ENCODE measurements at regions not wholly inside any gene's neighbourhood (a gene's known extent, or its start where the extent isn't known, plus 50 kb on each side); places are given as distances from the start of the nearest gene placed in this dataset.
"Not testable (repeated sequence)": the region's sequence is repeated elsewhere in the genome, so short reads cannot be mapped to it uniquely, and the experiment has no call there.

- TF ChIP-seq CTCF (optimal IDR thresholded peaks at IDR 0.05 in 1 of 3, IDR thresholded peaks at IDR 0.05 in 1 of 3, conservative IDR thresholded peaks at IDR 0.05 in 1 of 3; ENCODE audit: extremely low read depth in 1 of 3, insufficient read depth in 2 of 3, low read length in 3 of 3); EZH2 (IDR thresholded peaks at IDR 0.05; ENCODE audit: low read length): not testable (repeated sequence)
Observed at GRCh38 chr2:131802351-131802836, 274.7 kb downstream of the CCDC74A start.
